ENCODE measurements at regions not wholly inside any gene's neighbourhood (a gene's known extent, or its start where the extent isn't known, plus 50 kb on each side); places are given as distances from the start of the nearest gene placed in this dataset.

- Histone ChIP-seq H3K9me2 (ENCODE audit: insufficient read depth) (no peaks in the 10 kb centered on the region), H3K4me2 (ENCODE audit: low read length) (no peak overlapping the region), H3K9ac (ENCODE audit: low read length) (no peak overlapping the region), H3K27me3 (ENCODE audit: insufficient read depth, low read length) (peaks cover 25% of the 10 kb centered on the region), H2AFZ (ENCODE audit: low read depth, low read length, poor library complexity, severe bottlenecking) (no peak overlapping the region), H3K27ac (ENCODE audit: low read depth, low read length) (no peak overlapping the region), H3K79me2 (ENCODE audit: insufficient read depth, low read length) (no peaks in the 10 kb centered on the region), H4K20me1 (ENCODE audit: insufficient read depth) (no peaks in the 10 kb centered on the region), H3K9me3 (ENCODE audit: control insufficient read depth in 1 of 2, insufficient read depth in 1 of 2, low read depth in 1 of 2, low read length in 2 of 2) (no peaks in the 10 kb centered on the region), H3K36me3 (ENCODE audit: control insufficient read depth in 1 of 2, insufficient read depth in 2 of 2, low read length in 2 of 2) (no peaks in the 10 kb centered on the region), H3K4me3 (replicated peaks in 1 of 2; ENCODE audit: low read depth in 1 of 2, low read length in 2 of 2) (no peak overlapping the region), H3K4me1 (ENCODE audit: control insufficient read depth in 1 of 2, insufficient read depth in 2 of 2, low read length in 2 of 2) (no peaks in the 10 kb centered on the region)
- CTCF ChIA-PET: no interaction called here
- ATAC-seq (no peak), DNase-seq (ENCODE audit: low read depth, low spot score) (no peak)
- intact Hi-C loops (cut with micrococcal nuclease): no loop called here
- POLR2A ChIA-PET: no interaction called here
- RAD21 ChIA-PET (ENCODE audit: low non-redundant PET in 1 of 2, low total read pairs in 2 of 2, uncharacterized antibody in 2 of 2, unreplicated experiment in 2 of 2): no interaction called here
- TF ChIP-seq SP1 (IDR thresholded peaks at IDR 0.05; ENCODE audit: low read depth) (no peak), EZH2 (IDR thresholded peaks at IDR 0.05) (no peak), ZBTB33 (IDR thresholded peaks at IDR 0.05; ENCODE audit: extremely low read depth, insufficient replicate concordance, low read length) (no peak), POLR2AphosphoS5 (IDR thresholded peaks at IDR 0.05; ENCODE audit: low read depth, low read length) (no peak), CBX3 (IDR thresholded peaks at IDR 0.05; ENCODE audit: low read depth) (no peak), SIN3A (IDR thresholded peaks at IDR 0.05; ENCODE audit: low read depth) (no peak), YY1 (IDR thresholded peaks at IDR 0.05; ENCODE audit: extremely low read depth, insufficient replicate concordance, low read depth, low read length) (no peak), RAD21 (IDR thresholded peaks at IDR 0.05; ENCODE audit: low read depth) (no peak), TCF7L2 (IDR thresholded peaks at IDR 0.05; ENCODE audit: borderline replicate concordance, extremely low read depth, insufficient read depth, insufficient read length) (no peak), ZNF274 (IDR thresholded peaks at IDR 0.05; ENCODE audit: low read depth, low read length) (no peak), ATF3 (IDR thresholded peaks at IDR 0.05) (no peak), EZH2phosphoT487 (IDR thresholded peaks at IDR 0.05; ENCODE audit: borderline replicate concordance) (no peak), REST (IDR thresholded peaks at IDR 0.05; ENCODE audit: low read depth) (no peak)
- no TSS peak for BruUV-seq (replicated peaks)
Observed at GRCh38 chr6:15823838-15824414, 161.1 kb upstream of the DTNBP1 start.
